MM.1S (cell line): ENCODE measurements at regions not wholly inside any gene's neighbourhood (a gene's known extent, or its start where the extent isn't known, plus 50 kb on each side); places are given as distances from the start of the nearest gene placed in this dataset.
"Not testable (repeated sequence)": the region's sequence is repeated elsewhere in the genome, so short reads cannot be mapped to it uniquely, and the experiment has no call there.

ENCODE experiments used
- DNase-seq: peaks from one replicate; pipeline ENCODE4 v3.0.0-alpha.2; 2015
- H2AFZ ChIP-seq: fragments of 300-600 bp; sonication (generic); 2 replicates; pipeline ENCODE4 v1.6.0; 2016; ENCODE audit warnings: antibody characterized with exemption, low read length
- H3F3A ChIP-seq: fragments of 300-600 bp; sonication (generic); 2 replicates; pipeline ENCODE4 v1.6.1; 2016; ENCODE audit warnings: mild to moderate bottlenecking, antibody characterized with exemption, low read length, moderate library complexity, mixed read lengths; ENCODE audit not compliant: insufficient read depth
- H3K27ac ChIP-seq: fragments of 300-600 bp; sonication (generic); 2 replicates; pipeline ENCODE4 v1.5.1; 2016; ENCODE audit warnings: mild to moderate bottlenecking, low read length
- H3K27me3 ChIP-seq: fragments of 300-600 bp; sonication (generic); replicated peaks from 2 replicates; pipeline ENCODE4 v1.6.0; 2016; ENCODE audit warnings: low read length; ENCODE audit not compliant: insufficient read depth
- H3K36me3 ChIP-seq: fragments of 300-600 bp; sonication (generic); replicated peaks from 2 replicates; pipeline ENCODE4 v1.6.1; 2016; ENCODE audit warnings: mild to moderate bottlenecking, low read length, mixed read lengths; ENCODE audit not compliant: insufficient read depth
- H3K4me1 ChIP-seq: fragments of 300-600 bp; sonication (generic); 2 replicates; pipeline ENCODE4 v1.6.1; 2016; ENCODE audit warnings: low read length, mixed read lengths
- H3K4me2 ChIP-seq: fragments of 300-600 bp; sonication (generic); 2 replicates; pipeline ENCODE4 v1.6.0; 2016; ENCODE audit warnings: low read depth, low read length
- H3K4me3 ChIP-seq: fragments of 300-600 bp; sonication (generic); 2 replicates; pipeline ENCODE4 v1.5.1; 2016; ENCODE audit warnings: low read length, mixed read lengths
- H3K79me2 ChIP-seq: fragments of 300-600 bp; sonication (generic); 2 replicates; pipeline ENCODE4 v1.6.1; 2016; ENCODE audit warnings: mixed run types, low read length, mixed read lengths
- H3K9ac ChIP-seq: fragments of 300-600 bp; sonication (generic); 2 replicates; pipeline ENCODE4 v1.6.1; 2016; ENCODE audit warnings: low read length, mixed read lengths
- H3K9me2 ChIP-seq: fragments of 300-600 bp; sonication (generic); replicated peaks from 2 replicates; pipeline ENCODE4 v1.6.1; 2016; ENCODE audit warnings: mild to moderate bottlenecking, low read length, mixed read lengths; ENCODE audit not compliant: insufficient read depth
- H3K9me3 ChIP-seq: fragments of 300-600 bp; sonication (generic); replicated peaks from 2 replicates; pipeline ENCODE4 v1.6.1; 2016; ENCODE audit warnings: mild to moderate bottlenecking, low read length, mixed read lengths; ENCODE audit not compliant: insufficient read depth
- H4K20me1 ChIP-seq: fragments of 300-600 bp; sonication (generic); 2 replicates; pipeline ENCODE4 v1.6.1; 2016; ENCODE audit warnings: mild to moderate bottlenecking, low read length, moderate library complexity, mixed read lengths; ENCODE audit not compliant: insufficient read depth
- CTCF ChIP-seq: fragments of 300-600 bp; sonication (generic); IDR thresholded peaks from 2 replicates; pipeline ENCODE4 v1.5.1; 2016; ENCODE audit warnings: antibody characterized with exemption, low read length, mixed read lengths
- EZH2 ChIP-seq: fragments of 300-600 bp; sonication (generic); optimal IDR thresholded peaks from 2 replicates; pipeline ENCODE3; 2017; ENCODE audit warnings: low read depth, mild to moderate bottlenecking, antibody characterized with exemption, low read length, mixed read lengths
- EZH2phosphoT487 ChIP-seq: fragments of 300-600 bp; sonication (generic); IDR thresholded peaks from 2 replicates; pipeline ENCODE4 v1.6.1; 2018; ENCODE audit warnings: antibody characterized with exemption, low read length

DNA sequence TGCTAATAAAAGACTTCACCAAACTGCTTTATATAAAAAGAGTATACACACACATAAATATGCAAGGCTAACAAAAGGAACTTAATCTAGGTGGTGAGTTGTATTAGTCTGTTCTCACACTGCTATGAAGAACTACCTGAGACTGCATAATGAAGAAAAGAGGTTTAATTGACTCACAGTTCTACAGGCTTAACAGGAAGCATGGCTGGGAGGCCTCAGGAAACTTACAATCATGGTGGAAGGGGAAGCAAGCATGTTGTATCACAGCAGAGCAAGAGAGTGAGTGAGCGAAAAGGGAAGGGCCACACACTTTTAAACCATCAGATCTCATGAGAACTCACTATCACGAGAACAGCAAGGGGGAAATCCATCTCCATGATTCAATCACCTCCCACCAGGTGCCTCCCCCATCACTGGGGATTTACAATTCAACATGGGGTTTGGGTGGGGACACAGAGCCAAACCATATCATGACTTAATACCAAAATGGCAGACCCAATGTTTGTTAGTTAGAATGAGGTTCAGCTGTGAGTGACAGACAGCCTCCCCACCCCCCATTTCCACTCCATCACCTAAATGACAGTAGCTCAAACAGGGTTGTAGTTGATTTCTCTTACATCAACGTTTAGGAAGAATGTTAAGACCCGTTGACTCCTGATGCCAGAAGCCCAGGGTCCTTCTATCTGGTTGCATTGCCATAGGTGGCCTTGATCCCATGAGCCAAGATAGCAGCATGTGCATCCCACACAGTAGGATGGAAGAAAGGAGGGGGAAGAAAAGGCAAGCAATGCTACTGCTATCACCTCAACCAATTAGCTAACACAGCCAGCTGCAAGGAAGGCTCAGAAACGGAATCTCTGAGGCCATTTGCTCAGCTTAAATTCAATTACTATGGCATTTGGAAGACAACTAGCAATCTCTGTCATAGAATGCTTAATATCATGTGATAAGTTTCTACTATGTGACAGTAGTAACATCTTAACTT, 77.0 kb downstream of the CCDC71L start:
- H3K9me3 ChIP-seq: no peaks in the 10 kb centered on the region
- no peak overlapping the region for H3K9ac ChIP-seq
- no peak for DNase-seq
- no peaks in the 10 kb centered on the region for H3K79me2 ChIP-seq
- no peaks in the 10 kb centered on the region for H3K4me1 ChIP-seq
- no peaks in the 10 kb centered on the region for H3K27me3 ChIP-seq
- no peaks in the 10 kb centered on the region for H4K20me1 ChIP-seq
- H2AFZ ChIP-seq: no peak overlapping the region
- TF ChIP-seq EZH2 (no peak), CTCF (no peak), EZH2phosphoT487 (no peak)
- no peaks in the 10 kb centered on the region for H3K36me3 ChIP-seq
- H3F3A ChIP-seq: no peaks in the 10 kb centered on the region
- H3K9me2 ChIP-seq: no peaks in the 10 kb centered on the region
- H3K27ac ChIP-seq: no peak overlapping the region
- no peak overlapping the region for H3K4me3 ChIP-seq
- no peak overlapping the region for H3K4me2 ChIP-seq

DNA sequence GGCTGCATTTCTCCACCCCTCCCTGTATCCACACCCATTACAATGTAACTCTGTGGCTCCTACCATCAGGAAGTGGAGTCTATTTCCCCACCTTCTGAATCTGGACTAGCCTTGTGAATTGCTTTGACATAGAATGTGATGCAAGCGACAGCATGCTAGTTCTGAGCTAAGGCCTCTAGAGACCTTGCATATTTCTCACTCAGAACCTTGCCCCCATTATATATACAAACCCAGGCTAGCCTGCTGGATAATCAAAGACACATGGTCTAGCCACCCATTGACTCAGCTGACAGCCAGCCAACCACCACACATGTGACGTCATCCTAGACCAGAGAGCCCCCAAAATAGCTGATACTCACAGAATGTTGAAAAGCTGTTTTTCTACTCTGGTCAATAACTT, 77.9 kb downstream of the CCDC71L start:
- Histone ChIP-seq H3K79me2 (no peaks in the 10 kb centered on the region), H3K4me2 (no peak overlapping the region), H3K4me3 (no peak overlapping the region), H3K9me2 (no peaks in the 10 kb centered on the region), H3K4me1 (no peaks in the 10 kb centered on the region), H3F3A (no peaks in the 10 kb centered on the region), H3K27me3 (no peaks in the 10 kb centered on the region), H3K36me3 (no peaks in the 10 kb centered on the region), H3K9me3 (no peaks in the 10 kb centered on the region), H2AFZ (no peak overlapping the region), H3K9ac (no peak overlapping the region), H4K20me1 (no peaks in the 10 kb centered on the region), H3K27ac (no peak overlapping the region)
- no peak for TF ChIP-seq EZH2phosphoT487
- TF ChIP-seq EZH2: no peak
- no peak for TF ChIP-seq CTCF
- no peak for DNase-seq

- no peaks in the 10 kb centered on the region for H3K27me3 ChIP-seq
- DNase-seq: no peak
- H3K4me2 ChIP-seq: no peak overlapping the region
- H3F3A ChIP-seq: no peaks in the 10 kb centered on the region
- H3K4me1 ChIP-seq: no peaks in the 10 kb centered on the region
- H3K9ac ChIP-seq: no peak overlapping the region
- H3K27ac ChIP-seq: no peak overlapping the region
- no peak overlapping the region for H3K4me3 ChIP-seq
- no peaks in the 10 kb centered on the region for H3K9me2 ChIP-seq
- H2AFZ ChIP-seq: no peak overlapping the region
- H3K9me3 ChIP-seq: no peaks in the 10 kb centered on the region
- no peaks in the 10 kb centered on the region for H3K36me3 ChIP-seq
- no peaks in the 10 kb centered on the region for H4K20me1 ChIP-seq
- TF ChIP-seq EZH2 (no peak), EZH2phosphoT487 (no peak), CTCF (no peak)
- H3K79me2 ChIP-seq: no peaks in the 10 kb centered on the region
These were observed 78.6 kb downstream of the CCDC71L start for GRCh38 chr7:106582365-106582764.

GRCh38 chr7:106579086-106579485, 81.9 kb downstream of the CCDC71L start:
- H3K36me3 ChIP-seq, H3K79me2 ChIP-seq, H4K20me1 ChIP-seq, H3K9me2 ChIP-seq, H2AFZ ChIP-seq, H3K4me1 ChIP-seq, H3K27ac ChIP-seq, H3K27me3 ChIP-seq, H3K4me3 ChIP-seq, H3K4me2 ChIP-seq, H3F3A ChIP-seq, DNase-seq, H3K9me3 ChIP-seq, H3K9ac ChIP-seq: not testable (repeated sequence)
